Brain microvascular endothelial cell (primary cell): ENCODE measurements at regions not wholly inside any gene's neighbourhood (a gene's known extent, or its start where the extent isn't known, plus 50 kb on each side); places are given as distances from the start of the nearest gene placed in this dataset.

ENCODE experiments used
- DNase-seq: peaks from one replicate; pipeline ENCODE4 v3.0.0-alpha.2; 2020
- H3K27ac ChIP-seq: fragments of 250-450 bp; sonication (Bioruptor Pico); 2 replicates; pipeline ENCODE4 v1.5.1; 2020; ENCODE audit warnings: mild to moderate bottlenecking, moderate library complexity
- H3K27me3 ChIP-seq: fragments of 250-450 bp; sonication (Bioruptor Pico); replicated peaks from 2 replicates; pipeline ENCODE4 v1.5.1; 2020; ENCODE audit warnings: mild to moderate bottlenecking
- H3K36me3 ChIP-seq: fragments of 250-450 bp; sonication (Bioruptor Pico); replicated peaks from 2 replicates; pipeline ENCODE4 v1.5.1; 2020; ENCODE audit warnings: mild to moderate bottlenecking
- H3K4me3 ChIP-seq: 2 replicates; pipeline ENCODE4 v1.5.1; 2011; ENCODE audit warnings: low read depth, mild to moderate bottlenecking, control low read depth, low read length, moderate library complexity
- CTCF ChIP-seq: IDR thresholded peaks from 2 replicates; pipeline ENCODE4 v1.5.1; 2011; ENCODE audit warnings: low read depth, mild to moderate bottlenecking, moderate library complexity, low read length, control low read depth, inconsistent platforms; ENCODE audit errors: missing control alignments
- in situ Hi-C: cut with HindIII; loops from 2 replicates; pipeline ENCODE4 v1.10.0; 2017; ENCODE audit warnings: low sequenced_read_pairs, low pct_ligation_motif_present

- no peak for DNase-seq
- in situ Hi-C loops, result no loop called here
- TF ChIP-seq CTCF, result no peak
Observed at GRCh38 chr11:33525789-33526188, 174.8 kb downstream of the C11orf91 start.

GRCh38 chr11:33521384-33521783, 179.2 kb downstream of the C11orf91 start:
- no peak overlapping the region for H3K27ac ChIP-seq
- no peaks in the 10 kb centered on the region for H3K27me3 ChIP-seq
- no peak overlapping the region for H3K4me3 ChIP-seq
- H3K36me3 ChIP-seq, result no peaks in the 10 kb centered on the region
- TF ChIP-seq CTCF, result no peak
- in situ Hi-C loops, result no loop called here
- no peak for DNase-seq

More at GRCh38 chr11:33525789-33526188, 174.8 kb downstream of the C11orf91 start:
- no peaks in the 10 kb centered on the region for H3K36me3 ChIP-seq
- no peak overlapping the region for H3K4me3 ChIP-seq
- H3K27me3 ChIP-seq, result no peaks in the 10 kb centered on the region
- H3K27ac ChIP-seq, result no peak overlapping the region

GRCh38 chr11:33520112-33520511, 180.5 kb downstream of the C11orf91 start:
- H3K36me3 ChIP-seq, result no peaks in the 10 kb centered on the region
- no peak overlapping the region for H3K4me3 ChIP-seq
- H3K27me3 ChIP-seq, result no peaks in the 10 kb centered on the region
- no peak for DNase-seq
- no peak overlapping the region for H3K27ac ChIP-seq
- TF ChIP-seq CTCF, result no peak
- in situ Hi-C loops, result no loop called here

DNA sequence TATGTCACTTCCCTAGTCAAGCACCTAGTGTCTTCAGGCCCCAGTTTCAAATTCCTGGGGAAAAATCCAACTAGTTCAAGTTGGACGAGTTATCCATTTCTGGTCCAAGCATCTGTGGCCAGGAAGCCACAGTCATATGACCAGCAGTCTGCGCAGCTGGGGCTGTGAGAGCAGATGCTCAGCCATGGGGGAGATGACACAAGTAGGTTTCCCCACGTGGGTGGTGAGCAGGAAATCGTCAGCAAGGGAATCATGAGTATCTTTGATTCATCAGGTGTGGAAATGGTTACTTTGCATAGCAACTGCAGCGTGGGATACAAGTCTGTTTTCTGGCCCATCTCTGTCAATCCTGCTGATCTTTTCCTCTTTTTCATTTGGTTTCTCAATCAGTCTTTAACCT, 185.3 kb downstream of the C11orf91 start:
- no peak for TF ChIP-seq CTCF
- in situ Hi-C loops, result no loop called here
- no peak for DNase-seq
- no peaks in the 10 kb centered on the region for H3K36me3 ChIP-seq
- H3K27me3 ChIP-seq, result no peaks in the 10 kb centered on the region
- no peak overlapping the region for H3K4me3 ChIP-seq
- H3K27ac ChIP-seq, result no peak overlapping the region

GRCh38 chr11:33514079-33514925, 186.3 kb downstream of the C11orf91 start:
- in situ Hi-C loops, result no loop called here

More at GRCh38 chr11:33514079-33514925, 186.3 kb downstream of the C11orf91 start:
- Histone ChIP-seq H3K27ac (peak overlapping the region; percentile 38), H3K27me3 (no peaks in the 10 kb centered on the region), H3K4me3 (no peak overlapping the region), H3K36me3 (no peaks in the 10 kb centered on the region)
- DNase-seq, result no peak
- no peak for TF ChIP-seq CTCF
